HEK293T (cell line): ENCODE measurements at regions not wholly inside any gene's neighbourhood (a gene's known extent, or its start where the extent isn't known, plus 50 kb on each side); places are given as distances from the start of the nearest gene placed in this dataset.

Experiments
- BHLHE40 ChIP-seq: fragments of 450-650 bp; IDR thresholded peaks from 2 replicates; pipeline ENCODE4 v1.6.1; 2016; ENCODE audit warnings: mild to moderate bottlenecking, moderate library complexity, borderline replicate concordance
- LEF1 ChIP-seq: fragments of 450-650 bp; IDR thresholded peaks from 2 replicates; pipeline ENCODE4 v1.6.1; 2017; ENCODE audit warnings: mild to moderate bottlenecking, borderline replicate concordance
- NFRKB ChIP-seq: fragments of 450-650 bp; IDR thresholded peaks from 2 replicates; pipeline ENCODE4 v1.6.1; 2016; ENCODE audit warnings: mild to moderate bottlenecking, moderate library complexity
- TARDBP ChIP-seq: fragments of 450-650 bp; IDR thresholded peaks from 2 replicates; pipeline ENCODE4 v1.6.1; 2016

DNA sequence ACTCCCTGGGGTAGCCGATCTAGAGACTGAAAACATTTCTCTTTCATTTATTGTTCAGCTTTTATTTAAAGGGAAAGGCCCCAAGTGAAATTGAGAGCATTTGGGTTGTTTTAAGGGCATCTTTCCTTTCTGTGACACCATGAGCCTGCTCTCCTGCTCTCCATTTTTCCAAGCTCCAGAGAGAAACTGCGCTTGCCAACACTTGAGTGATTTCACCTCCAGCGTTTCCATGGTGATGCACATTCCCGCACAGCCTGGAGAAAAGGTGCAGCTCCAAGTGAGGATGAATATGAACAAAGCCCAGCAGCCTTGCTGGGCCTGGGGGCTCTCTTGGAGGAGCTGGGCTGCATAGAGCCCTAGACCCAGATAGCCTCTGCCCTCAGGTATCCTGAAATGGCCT lies 159.2 kb upstream of the PPP2R3A start:
- TF ChIP-seq BHLHE40 (no peak), LEF1 (no peak), NFRKB (no peak), TARDBP (no peak)
